ENCODE measurements at regions not wholly inside any gene's neighbourhood (a gene's known extent, or its start where the extent isn't known, plus 50 kb on each side); places are given as distances from the start of the nearest gene placed in this dataset.
"Not testable (repeated sequence)": the region's sequence is repeated elsewhere in the genome, so short reads cannot be mapped to it uniquely, and the experiment has no call there.

DNA sequence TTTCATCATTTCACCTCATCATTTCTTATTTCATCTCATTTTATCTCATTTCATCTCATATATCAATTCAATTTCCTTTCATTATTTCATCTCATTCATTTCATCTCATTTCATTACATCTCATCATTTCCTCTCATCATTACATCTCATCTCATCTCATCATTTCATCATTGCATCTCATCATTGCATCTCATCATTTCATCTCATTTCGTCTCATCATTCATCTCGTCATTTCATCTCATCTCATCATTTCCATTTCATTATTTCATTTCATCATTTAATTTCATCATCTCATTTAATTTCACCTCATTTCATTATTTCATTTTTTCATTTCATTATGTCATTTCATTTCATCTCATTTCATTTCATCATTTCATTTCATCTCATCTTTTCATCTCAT lies 168.5 kb upstream of the FAM72C start:
- H2BK20ac ChIP-seq (ENCODE audit: low read length); H3K23me2 ChIP-seq (ENCODE audit: low read depth, low read length); H3K4me1 ChIP-seq (replicated peaks in 1 of 4; ENCODE audit: control insufficient read depth in 3 of 4, insufficient read depth in 4 of 4, low read length in 3 of 4); H4K20me1 ChIP-seq (replicated peaks in 1 of 2; ENCODE audit: control insufficient read depth in 1 of 2, insufficient read depth in 2 of 2, low read length in 2 of 2); H4K91ac ChIP-seq (replicated peaks; ENCODE audit: insufficient read length, low read length); H3K9ac ChIP-seq (replicated peaks in 1 of 4; ENCODE audit: extremely low read depth in 1 of 4, low read depth in 3 of 4, low read length in 3 of 4); H3K4me2 ChIP-seq (ENCODE audit: insufficient read depth in 1 of 2, low read depth in 2 of 2, low read length in 2 of 2); H3K79me1 ChIP-seq (ENCODE audit: low read depth, low read length); FAIRE-seq; H2BK12ac ChIP-seq (ENCODE audit: low read depth, low read length); H3K18ac ChIP-seq (ENCODE audit: extremely low read depth, low read length); CTCF ChIA-PET (ENCODE audit: partially characterized antibody); H3K4ac ChIP-seq (replicated peaks; ENCODE audit: insufficient read length, low read depth, low read length); H3K36me3 ChIP-seq (ENCODE audit: control insufficient read depth in 2 of 4, insufficient read depth in 4 of 4, low read length in 3 of 4); H3K14ac ChIP-seq (ENCODE audit: insufficient read length); H3K27ac ChIP-seq (ENCODE audit: low read depth, low read length); H3K23ac ChIP-seq (ENCODE audit: insufficient read length); H3K56ac ChIP-seq (replicated peaks; ENCODE audit: insufficient read length, low read depth, low read length); H2AK5ac ChIP-seq (ENCODE audit: low read depth, low read length); H3K27me3 ChIP-seq (replicated peaks in 1 of 4; ENCODE audit: control insufficient read depth in 3 of 4, extremely low read depth in 1 of 4, insufficient read depth in 3 of 4, low read length in 3 of 4); H3K79me2 ChIP-seq (ENCODE audit: control insufficient read depth in 1 of 2, insufficient read depth in 2 of 2, low read length in 2 of 2); H2BK5ac ChIP-seq (ENCODE audit: low read depth, low read length); H4K5ac ChIP-seq (ENCODE audit: insufficient read length, low read depth, low read length); H4K8ac ChIP-seq (ENCODE audit: extremely low read depth, insufficient read depth, low read length); POLR2A ChIA-PET (ENCODE audit: partially characterized antibody); H3K4me3 ChIP-seq (ENCODE audit: extremely low read depth in 1 of 4, insufficient read depth in 2 of 4, low read depth in 3 of 4, low read length in 4 of 4); H2BK120ac ChIP-seq (replicated peaks; ENCODE audit: low read depth, low read length); DNase-seq (ENCODE audit: low read depth in 1 of 2, low spot score in 2 of 2); H2AFZ ChIP-seq (ENCODE audit: low read length); H2BK15ac ChIP-seq (ENCODE audit: low read length); H3K9me3 ChIP-seq (ENCODE audit: insufficient read depth in 2 of 2, low read depth in 1 of 2, low read length in 1 of 2): not testable (repeated sequence)
- 100% methylated on average over 2 of the region's 2 CpGs; no CpG with 5 or more reads in 1 of the 2 experiments for WGBS, 2 experiments (ENCODE audit: extremely low coverage in 1 of 2, insufficient coverage in 1 of 2, insufficient read length in 1 of 2, insufficient replicate concordance in 2 of 2, low coverage in 1 of 2, low lambda C conversion rate in 2 of 2, missing lambda C conversion rate in 1 of 2)

DNA sequence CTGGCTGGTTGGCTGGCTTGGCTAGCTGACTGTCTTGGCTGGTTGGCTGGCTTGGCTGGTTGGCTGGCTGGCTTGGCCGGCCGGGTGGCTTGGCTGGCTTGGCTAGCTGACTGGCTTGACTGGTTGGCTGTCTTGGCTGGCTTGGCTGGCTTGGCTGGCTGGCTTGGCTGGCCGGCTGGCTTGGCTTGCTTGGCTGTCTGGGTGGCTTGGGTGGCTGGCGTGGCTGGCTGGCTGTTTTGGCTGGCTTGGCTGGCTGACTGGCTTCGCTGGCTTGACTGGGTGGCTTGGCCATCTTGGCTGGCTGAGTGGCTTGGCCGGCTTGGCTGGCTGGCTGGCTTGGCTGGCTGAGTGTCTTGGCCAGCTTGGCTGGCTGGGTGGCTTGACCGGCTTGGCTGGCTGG lies 133.2 kb upstream of the FAM72C start:
- DNase-seq (ENCODE audit: low read depth in 1 of 2, low spot score in 2 of 2); H3K4me3 ChIP-seq (ENCODE audit: extremely low read depth in 1 of 4, insufficient read depth in 2 of 4, low read depth in 3 of 4, low read length in 4 of 4); H3K79me1 ChIP-seq (ENCODE audit: low read depth, low read length); FAIRE-seq; H2BK120ac ChIP-seq (replicated peaks; ENCODE audit: low read depth, low read length); H3K4me2 ChIP-seq (ENCODE audit: insufficient read depth in 1 of 2, low read depth in 2 of 2, low read length in 2 of 2); H4K91ac ChIP-seq (replicated peaks; ENCODE audit: insufficient read length, low read length); H2BK20ac ChIP-seq (ENCODE audit: low read length); H3K56ac ChIP-seq (replicated peaks; ENCODE audit: insufficient read length, low read depth, low read length); H4K8ac ChIP-seq (ENCODE audit: extremely low read depth, insufficient read depth, low read length); H2AK5ac ChIP-seq (ENCODE audit: low read depth, low read length); H3K23me2 ChIP-seq (ENCODE audit: low read depth, low read length); H3K14ac ChIP-seq (ENCODE audit: insufficient read length); H3K27ac ChIP-seq (ENCODE audit: low read depth, low read length); H3K79me2 ChIP-seq (ENCODE audit: control insufficient read depth in 1 of 2, insufficient read depth in 2 of 2, low read length in 2 of 2); H3K23ac ChIP-seq (ENCODE audit: insufficient read length); H4K5ac ChIP-seq (ENCODE audit: insufficient read length, low read depth, low read length); H3K9ac ChIP-seq (replicated peaks in 1 of 4; ENCODE audit: extremely low read depth in 1 of 4, low read depth in 3 of 4, low read length in 3 of 4); H3K27me3 ChIP-seq (replicated peaks in 1 of 4; ENCODE audit: control insufficient read depth in 3 of 4, extremely low read depth in 1 of 4, insufficient read depth in 3 of 4, low read length in 3 of 4); H3K18ac ChIP-seq (ENCODE audit: extremely low read depth, low read length); H4K20me1 ChIP-seq (replicated peaks in 1 of 2; ENCODE audit: control insufficient read depth in 1 of 2, insufficient read depth in 2 of 2, low read length in 2 of 2); H2BK12ac ChIP-seq (ENCODE audit: low read depth, low read length); H3K4ac ChIP-seq (replicated peaks; ENCODE audit: insufficient read length, low read depth, low read length); POLR2A ChIA-PET (ENCODE audit: partially characterized antibody); H3K4me1 ChIP-seq (replicated peaks in 1 of 4; ENCODE audit: control insufficient read depth in 3 of 4, insufficient read depth in 4 of 4, low read length in 3 of 4); H2AFZ ChIP-seq (ENCODE audit: low read length); H2BK5ac ChIP-seq (ENCODE audit: low read depth, low read length); H3K36me3 ChIP-seq (ENCODE audit: control insufficient read depth in 2 of 4, insufficient read depth in 4 of 4, low read length in 3 of 4); H2BK15ac ChIP-seq (ENCODE audit: low read length): not testable (repeated sequence)
- H3K9me3 ChIP-seq (ENCODE audit: insufficient read depth in 2 of 2, low read depth in 1 of 2, low read length in 1 of 2) = peaks cover 0 to 24% of the 10 kb centered on the region in 2 experiments; a peak in 1 of 4 replicates
- 60% methylated on average over 4 of the region's 7 CpGs; no CpG with 5 or more reads in 1 of the 2 experiments for WGBS, 2 experiments (ENCODE audit: extremely low coverage in 1 of 2, insufficient coverage in 1 of 2, insufficient read length in 1 of 2, insufficient replicate concordance in 2 of 2, low coverage in 1 of 2, low lambda C conversion rate in 2 of 2, missing lambda C conversion rate in 1 of 2)
- CTCF ChIA-PET (ENCODE audit: partially characterized antibody) = interaction anchor here (0.7 kb wide), 1 partner anchor 459 kb away, joined by 3 read pairs; no protein-coding TSS in a partner anchor
